HG02642 (cell line): ENCODE measurements at regions not wholly inside any gene's neighbourhood (a gene's known extent, or its start where the extent isn't known, plus 50 kb on each side); places are given as distances from the start of the nearest gene placed in this dataset.
"Not testable (repeated sequence)": the region's sequence is repeated elsewhere in the genome, so short reads cannot be mapped to it uniquely, and the experiment has no call there.

Source experiments
- ATAC-seq: cut with Tn5 transposase; IDR thresholded peaks from one replicate; pipeline ENCODE4 v1.9.1; 2021; ENCODE audit warnings: mild to moderate bottlenecking; ENCODE audit not compliant: unreplicated experiment, poor library complexity

- no peak for ATAC-seq
These were observed 66.0 kb downstream of the KBTBD8 start for GRCh38 chr3:67064105-67064504.

- ATAC-seq, result peak; percentile 83
These were observed 69.1 kb downstream of the KBTBD8 start for GRCh38 chr3:67067251-67067650.

- ATAC-seq, result not testable (repeated sequence)
These were observed 74.5 kb downstream of the KBTBD8 start for GRCh38 chr3:67072640-67073039.

GRCh38 chr3:67073812-67074211, 75.7 kb downstream of the KBTBD8 start:
- ATAC-seq, result no peak

- peak; percentile 52 for ATAC-seq
These were observed 77.2 kb downstream of the KBTBD8 start for GRCh38 chr3:67075295-67075694.

- ATAC-seq, result no peak
These were observed 78.5 kb downstream of the KBTBD8 start for GRCh38 chr3:67076607-67077006.

- no peak for ATAC-seq
These were observed 79.5 kb downstream of the KBTBD8 start for GRCh38 chr3:67077656-67078055.

- no peak for ATAC-seq
These were observed 84.5 kb downstream of the KBTBD8 start for GRCh38 chr3:67082533-67083024.

GRCh38 chr3:67083277-67083676, 85.2 kb downstream of the KBTBD8 start:
- no peak for ATAC-seq

GRCh38 chr3:67087788-67088187, 89.7 kb downstream of the KBTBD8 start:
- ATAC-seq, result no peak

- ATAC-seq, result no peak
These were observed 92.4 kb downstream of the KBTBD8 start for GRCh38 chr3:67090474-67090873.

GRCh38 chr3:67093305-67093704, 95.2 kb downstream of the KBTBD8 start:
- ATAC-seq, result no peak

- ATAC-seq, result no peak
These were observed 96.1 kb downstream of the KBTBD8 start for GRCh38 chr3:67094167-67094566.

- ATAC-seq, result no peak
These were observed 96.7 kb downstream of the KBTBD8 start for GRCh38 chr3:67094774-67095173.

GRCh38 chr3:67104388-67104787, 106.3 kb downstream of the KBTBD8 start:
- ATAC-seq, result no peak

- ATAC-seq, result no peak
These were observed 108.8 kb downstream of the KBTBD8 start for GRCh38 chr3:67106874-67107273.

- ATAC-seq, result no peak
These were observed 111.6 kb downstream of the KBTBD8 start for GRCh38 chr3:67109651-67110204.

- ATAC-seq, result peak; percentile 99
These were observed 115.8 kb downstream of the KBTBD8 start for GRCh38 chr3:67113802-67114407.

GRCh38 chr3:67118122-67118521, 120.0 kb downstream of the KBTBD8 start:
- ATAC-seq, result no peak

GRCh38 chr3:67118635-67119034, 120.5 kb downstream of the KBTBD8 start:
- ATAC-seq, result no peak

GRCh38 chr3:67123914-67124313, 125.8 kb downstream of the KBTBD8 start:
- no peak for ATAC-seq

- no peak for ATAC-seq
These were observed 129.1 kb downstream of the KBTBD8 start for GRCh38 chr3:67127254-67127653.
